Stimulated activated CD8-positive, alpha-beta memory T cell treated with anti-CD3 and anti-CD28 coated beads, Interleukin-7, amount 100 ng/mL, for 4 hours (primary cell): ENCODE measurements at regions not wholly inside any gene's neighbourhood (a gene's known extent, or its start where the extent isn't known, plus 50 kb on each side); places are given as distances from the start of the nearest gene placed in this dataset.

Source experiments
- DNase-seq, 2 donors: peaks; one replicate each; pipeline ENCODE4 v3.0.0-alpha.2; 2020; ENCODE audit warnings: low read depth in 2 of 2

GRCh38 chr5:125169396-125169795 is 423.0 kb upstream of the ZNF608 start:
- DNase-seq = no peak

GRCh38 chr5:125171641-125172040 is 425.2 kb upstream of the ZNF608 start:
- no peak for DNase-seq

- DNase-seq = no peak
Observed at GRCh38 chr5:125175348-125176004, 429.0 kb upstream of the ZNF608 start.

- DNase-seq = no peak
Observed at GRCh38 chr5:125176005-125176390, 429.6 kb upstream of the ZNF608 start.

GRCh38 chr5:125177340-125177739 is 430.9 kb upstream of the ZNF608 start:
- DNase-seq = no peak

- DNase-seq = no peak
Observed at GRCh38 chr5:125179612-125180011, 433.2 kb upstream of the ZNF608 start.

GRCh38 chr5:125180231-125180829 is 433.9 kb upstream of the ZNF608 start:
- DNase-seq = no peak

GRCh38 chr5:125181159-125181558 is 434.7 kb upstream of the ZNF608 start:
- no peak for DNase-seq

GRCh38 chr5:125181955-125182354 is 435.5 kb upstream of the ZNF608 start:
- DNase-seq = no peak

GRCh38 chr5:125185740-125186139 is 439.3 kb upstream of the ZNF608 start:
- no peak for DNase-seq

GRCh38 chr5:125186911-125187375 is 440.5 kb upstream of the ZNF608 start:
- no peak for DNase-seq

- DNase-seq = no peak
Observed at GRCh38 chr5:125189531-125189941, 443.1 kb upstream of the ZNF608 start.

GRCh38 chr5:125190232-125191087 is 444.0 kb upstream of the ZNF608 start:
- DNase-seq = no peak

- no peak for DNase-seq
Observed at GRCh38 chr5:125194883-125195282, 448.4 kb upstream of the ZNF608 start.

GRCh38 chr5:125196481-125197111 is 450.2 kb upstream of the ZNF608 start:
- DNase-seq = no peak

GRCh38 chr5:125197321-125197720 is 450.9 kb upstream of the ZNF608 start:
- DNase-seq = no peak

GRCh38 chr5:125198270-125198974 is 452.0 kb upstream of the ZNF608 start:
- DNase-seq = no peak

- no peak for DNase-seq
Observed at GRCh38 chr5:125199373-125199772, 452.9 kb upstream of the ZNF608 start.

GRCh38 chr5:125199968-125200865 is 453.8 kb upstream of the ZNF608 start:
- no peak for DNase-seq

- no peak for DNase-seq
Observed at GRCh38 chr5:125200866-125201373, 454.5 kb upstream of the ZNF608 start.
